DOHH2 (cell line): ENCODE measurements at regions not wholly inside any gene's neighbourhood (a gene's known extent, or its start where the extent isn't known, plus 50 kb on each side); places are given as distances from the start of the nearest gene placed in this dataset.

Experiments used
- H3F3A ChIP-seq: fragments of 200-600 bp; sonication (generic), shearing (Covaris generic); 2 replicates; pipeline ENCODE4 v1.6.0; 2016; ENCODE audit warnings: antibody characterized with exemption, mild to moderate bottlenecking; ENCODE audit not compliant: control insufficient read depth, insufficient read depth
- H3K27ac ChIP-seq: fragments of 200-600 bp; sonication (generic); 2 replicates; pipeline ENCODE4 v1.5.1; 2014; ENCODE audit warnings: low read depth, mild to moderate bottlenecking, low read length, moderate library complexity
- H3K27me3 ChIP-seq: fragments of 200-600 bp; sonication (generic); 2 replicates; pipeline ENCODE4 v1.6.1; 2014; ENCODE audit warnings: mild to moderate bottlenecking, low read length, mixed read lengths; ENCODE audit not compliant: control insufficient read depth
- H3K36me3 ChIP-seq: fragments of 200-600 bp; sonication (generic); 2 replicates; pipeline ENCODE4 v1.6.1; 2014; ENCODE audit warnings: mild to moderate bottlenecking, low read length, moderate library complexity, mixed read lengths; ENCODE audit not compliant: control insufficient read depth
- H3K4me1 ChIP-seq: fragments of 200-600 bp; sonication (generic); 2 replicates; pipeline ENCODE4 v1.6.1; 2014; ENCODE audit warnings: mild to moderate bottlenecking, low read length, mixed read lengths; ENCODE audit not compliant: control insufficient read depth
- H3K4me2 ChIP-seq: fragments of 200-600 bp; sonication (generic); 2 replicates; pipeline ENCODE4 v1.6.0; 2014; ENCODE audit warnings: mild to moderate bottlenecking, low read length, moderate library complexity
- H3K4me3 ChIP-seq: fragments of 200-600 bp; sonication (generic); 2 replicates; pipeline ENCODE4 v1.5.1; 2014; ENCODE audit warnings: mild to moderate bottlenecking, low read length, mixed read lengths
- H3K79me2 ChIP-seq: fragments of 200-600 bp; sonication (generic); 2 replicates; pipeline ENCODE4 v1.6.1; 2014; ENCODE audit warnings: mild to moderate bottlenecking, low read length, mixed read lengths; ENCODE audit not compliant: control insufficient read depth
- H3K9me2 ChIP-seq: fragments of 200-600 bp; sonication (generic); replicated peaks from 2 replicates; pipeline ENCODE4 v1.6.1; 2014; ENCODE audit warnings: mild to moderate bottlenecking, low read length, mixed read lengths; ENCODE audit not compliant: control insufficient read depth
- H3K9me3 ChIP-seq: fragments of 200-600 bp; sonication (generic); 2 replicates; pipeline ENCODE4 v1.6.1; 2014; ENCODE audit warnings: antibody characterized with exemption, low read length, mixed read lengths; ENCODE audit not compliant: control insufficient read depth, insufficient read depth
- H4K20me1 ChIP-seq: fragments of 200-600 bp; sonication (generic); 2 replicates; pipeline ENCODE4 v1.6.0; 2014; ENCODE audit warnings: low read depth, mild to moderate bottlenecking, antibody characterized with exemption, low read length, moderate library complexity; ENCODE audit not compliant: control insufficient read depth, insufficient read depth
- EZH2phosphoT487 ChIP-seq: fragments of 200-600 bp; sonication (generic); IDR thresholded peaks from 2 replicates; pipeline ENCODE4 v1.6.1; 2017; ENCODE audit warnings: borderline replicate concordance, mild to moderate bottlenecking, antibody characterized with exemption, low read length, moderate library complexity, mixed read lengths
- TF ChIP-seq, protein P1 (sequence below): fragments of 200-600 bp; sonication (generic); IDR thresholded peaks from one replicate; pipeline ENCODE4 v1.5.1; 2014; ENCODE audit warnings: antibody characterized with exemption, mild to moderate bottlenecking, low read depth, low read length; ENCODE audit not compliant: poor library complexity, severe bottlenecking

DNA sequence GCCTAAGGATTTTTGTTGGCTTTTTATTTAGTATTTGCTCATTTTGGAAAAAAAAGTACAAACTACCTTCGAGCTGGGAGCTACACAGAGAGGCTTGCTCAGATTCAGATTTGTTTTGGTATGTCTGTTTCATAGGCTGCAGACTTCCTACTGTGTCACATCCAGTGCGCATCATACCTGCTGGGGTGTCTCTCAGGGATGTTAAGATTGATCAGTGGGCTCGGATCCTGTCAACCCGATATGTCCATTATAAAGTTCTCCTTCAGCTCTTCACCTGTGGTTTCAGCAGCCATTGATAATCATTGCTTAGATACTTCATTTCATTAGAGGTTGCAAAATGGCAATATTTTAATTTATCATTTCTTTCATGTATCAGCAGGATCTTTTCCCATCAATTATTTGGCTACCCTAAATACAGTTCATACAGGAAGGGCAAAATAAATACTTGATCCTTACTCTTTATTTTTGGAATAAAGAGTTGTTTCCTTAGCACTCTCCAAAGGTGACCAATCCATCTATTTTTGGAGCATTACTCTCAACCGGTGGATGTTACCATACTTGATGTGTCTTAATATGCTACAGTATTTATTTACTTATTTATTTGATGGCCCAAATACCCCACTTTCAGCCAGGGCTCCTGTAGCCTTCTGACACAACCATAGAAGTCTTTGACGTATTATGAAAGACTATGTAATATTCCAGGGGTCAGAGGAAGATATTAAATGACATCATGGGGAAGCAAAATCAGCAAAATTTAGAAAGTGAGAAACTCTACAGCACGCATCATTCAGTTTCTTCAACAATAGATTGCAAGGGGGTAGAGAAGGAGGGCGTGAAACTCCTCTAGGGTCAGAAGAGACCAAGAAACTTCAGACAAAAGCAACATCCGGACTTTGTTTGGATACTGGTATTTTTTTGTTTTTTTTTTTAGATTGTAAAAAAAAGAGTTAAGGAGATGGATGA lies 55.3 kb upstream of the HNRNPU start:
- Histone ChIP-seq H3K4me1 (peaks cover 37% of the 10 kb centered on the region), H3K9me2 (no peaks in the 10 kb centered on the region), H3K27me3 (no peaks in the 10 kb centered on the region), H3K36me3 (no peaks in the 10 kb centered on the region), H3F3A (peaks cover 34% of the 10 kb centered on the region), H3K4me3 (peak overlapping the region; percentile 82), H3K79me2 (no peaks in the 10 kb centered on the region), H3K4me2 (peak overlapping the region; percentile 99), H3K9me3 (no peaks in the 10 kb centered on the region), H4K20me1 (no peaks in the 10 kb centered on the region), H3K27ac (peak overlapping the region; percentile 71)
- no peak for TF ChIP-seq EZH2phosphoT487
- TF ChIP-seq, protein P1, sequence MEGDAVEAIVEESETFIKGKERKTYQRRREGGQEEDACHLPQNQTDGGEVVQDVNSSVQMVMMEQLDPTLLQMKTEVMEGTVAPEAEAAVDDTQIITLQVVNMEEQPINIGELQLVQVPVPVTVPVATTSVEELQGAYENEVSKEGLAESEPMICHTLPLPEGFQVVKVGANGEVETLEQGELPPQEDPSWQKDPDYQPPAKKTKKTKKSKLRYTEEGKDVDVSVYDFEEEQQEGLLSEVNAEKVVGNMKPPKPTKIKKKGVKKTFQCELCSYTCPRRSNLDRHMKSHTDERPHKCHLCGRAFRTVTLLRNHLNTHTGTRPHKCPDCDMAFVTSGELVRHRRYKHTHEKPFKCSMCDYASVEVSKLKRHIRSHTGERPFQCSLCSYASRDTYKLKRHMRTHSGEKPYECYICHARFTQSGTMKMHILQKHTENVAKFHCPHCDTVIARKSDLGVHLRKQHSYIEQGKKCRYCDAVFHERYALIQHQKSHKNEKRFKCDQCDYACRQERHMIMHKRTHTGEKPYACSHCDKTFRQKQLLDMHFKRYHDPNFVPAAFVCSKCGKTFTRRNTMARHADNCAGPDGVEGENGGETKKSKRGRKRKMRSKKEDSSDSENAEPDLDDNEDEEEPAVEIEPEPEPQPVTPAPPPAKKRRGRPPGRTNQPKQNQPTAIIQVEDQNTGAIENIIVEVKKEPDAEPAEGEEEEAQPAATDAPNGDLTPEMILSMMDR: no peak

GRCh38 chr1:244918421-244919319 lies 54.3 kb upstream of the HNRNPU start:
- H3K9me3 ChIP-seq: no peaks in the 10 kb centered on the region
- H3K4me2 ChIP-seq: peak overlapping the region; percentile 99
- no peaks in the 10 kb centered on the region for H4K20me1 ChIP-seq
- H3K9me2 ChIP-seq: no peaks in the 10 kb centered on the region
- no peaks in the 10 kb centered on the region for H3K36me3 ChIP-seq
- H3K27ac ChIP-seq: peak overlapping the region; percentile 71
- H3K79me2 ChIP-seq: no peaks in the 10 kb centered on the region
- no peaks in the 10 kb centered on the region for H3K27me3 ChIP-seq
- TF ChIP-seq, protein P1: peak; percentile 16
- TF ChIP-seq EZH2phosphoT487: no peak
- peak overlapping the region; percentile 82 for H3K4me3 ChIP-seq
- peaks cover 34% of the 10 kb centered on the region for H3F3A ChIP-seq
- peaks cover 37% of the 10 kb centered on the region for H3K4me1 ChIP-seq

DNA sequence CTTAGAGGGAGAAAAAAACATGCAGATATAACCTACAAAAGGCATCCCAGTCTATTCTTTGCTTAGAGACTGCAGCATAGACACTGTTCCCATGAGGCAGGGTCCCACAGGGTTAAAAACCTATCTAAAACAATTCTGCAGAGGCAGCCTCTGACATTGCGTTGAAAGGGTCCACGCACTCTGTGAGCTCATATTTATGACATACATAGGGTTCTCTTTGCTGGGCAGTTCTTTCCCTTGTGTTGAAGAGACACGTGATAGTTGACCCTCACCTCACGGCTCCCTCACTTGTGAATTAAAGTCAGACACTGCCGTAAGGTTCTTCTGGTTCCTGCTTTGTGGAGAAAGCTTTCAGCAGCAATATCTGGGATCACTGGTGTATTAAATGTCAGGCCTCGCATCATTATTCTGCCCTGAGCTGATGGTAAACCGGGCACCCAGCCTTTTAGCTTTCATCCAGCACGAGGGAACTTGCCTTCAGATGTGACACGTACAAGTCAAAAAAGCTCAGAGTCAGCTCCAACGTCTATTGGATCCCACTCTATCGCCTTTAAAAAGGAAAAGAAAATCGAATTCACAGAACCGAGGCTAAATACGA lies 52.8 kb upstream of the HNRNPU start:
- H3K79me2 ChIP-seq: no peaks in the 10 kb centered on the region
- H4K20me1 ChIP-seq: no peaks in the 10 kb centered on the region

More for the DNA sequence above, 52.8 kb upstream of the HNRNPU start:
- peaks cover 37% of the 10 kb centered on the region for H3K4me1 ChIP-seq
- H3K9me2 ChIP-seq: no peaks in the 10 kb centered on the region
- H3F3A ChIP-seq: peaks cover 23% of the 10 kb centered on the region
- no peak overlapping the region for H3K27ac ChIP-seq
- TF ChIP-seq, protein P1: no peak
- TF ChIP-seq EZH2phosphoT487: no peak
- H3K4me2 ChIP-seq: no peak overlapping the region
- no peaks in the 10 kb centered on the region for H3K36me3 ChIP-seq
- H3K9me3 ChIP-seq: no peaks in the 10 kb centered on the region
- no peaks in the 10 kb centered on the region for H3K27me3 ChIP-seq
- H3K4me3 ChIP-seq: no peak overlapping the region
